ENCODE measurements at regions not wholly inside any gene's neighbourhood (a gene's known extent, or its start where the extent isn't known, plus 50 kb on each side); places are given as distances from the start of the nearest gene placed in this dataset.

GRCh38 chr12:127351481-127352010 lies 915.4 kb upstream of the TMEM132C start:
- ATAC-seq (no peak), DNase-seq (no peak)
- Histone ChIP-seq H3K27ac (no peak overlapping the region), H3K9me3 (no peaks in the 10 kb centered on the region), H3K27me3 (no peaks in the 10 kb centered on the region), H3K4me3 (no peak overlapping the region), H3K4me1 (no peaks in the 10 kb centered on the region), H3K36me3 (no peaks in the 10 kb centered on the region)
- intact Hi-C loops (cut with DNase I), result no loop called here
- no peak for TF ChIP-seq CTCF (IDR thresholded peaks at IDR 0.05)

DNA sequence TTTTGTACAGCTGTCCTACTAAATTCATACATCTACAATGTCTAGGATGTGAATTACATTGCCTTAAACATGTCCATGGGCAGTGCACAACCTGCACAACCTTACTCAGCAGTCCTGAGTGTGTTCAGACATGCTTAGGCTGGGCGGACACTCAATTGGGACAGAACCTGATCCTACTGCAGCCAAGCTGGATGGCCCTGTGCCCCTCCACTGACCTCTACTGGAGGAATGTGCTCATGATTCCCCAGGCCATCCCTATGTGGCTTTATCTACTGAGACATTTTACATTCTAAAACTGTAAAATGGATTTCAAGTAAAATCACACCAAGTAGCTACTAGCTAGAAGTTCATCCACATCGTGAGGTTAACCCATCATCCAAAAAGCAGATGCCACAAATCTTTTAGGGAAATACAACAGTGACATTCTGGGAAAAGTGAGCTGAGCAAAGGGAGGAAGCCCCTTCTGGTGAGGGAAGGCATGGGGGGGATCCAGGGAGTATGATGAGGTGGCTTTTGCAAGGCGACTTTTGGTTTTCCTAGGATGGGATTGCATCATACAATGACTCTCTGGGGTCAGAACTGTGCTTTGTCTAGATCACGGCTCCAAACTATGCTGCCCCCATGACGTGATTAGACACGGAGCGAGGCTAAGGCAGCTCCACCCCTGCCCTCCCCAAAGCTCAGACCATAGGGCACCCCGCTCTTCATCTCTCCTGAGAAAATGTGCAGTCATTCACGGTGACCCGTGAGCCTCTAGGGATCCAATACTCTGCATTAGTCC lies 911.7 kb upstream of the TMEM132C start:
- no peak for DNase-seq

GRCh38 chr12:127358888-127359287 lies 908.1 kb upstream of the TMEM132C start:
- Histone ChIP-seq H3K9me3 (no peaks in the 10 kb centered on the region), H3K4me1 (no peaks in the 10 kb centered on the region), H3K4me3 (no peak overlapping the region), H3K36me3 (no peaks in the 10 kb centered on the region), H3K27me3 (no peaks in the 10 kb centered on the region), H3K27ac (no peak overlapping the region)
- TF ChIP-seq CTCF (IDR thresholded peaks at IDR 0.05), result no peak
- ATAC-seq (no peak), DNase-seq (no peak)
- intact Hi-C loops (cut with DNase I), result no loop called here

More for the DNA sequence above, 911.7 kb upstream of the TMEM132C start:
- Histone ChIP-seq H3K36me3 (no peaks in the 10 kb centered on the region), H3K4me3 (no peak overlapping the region), H3K27me3 (no peaks in the 10 kb centered on the region), H3K27ac (no peak overlapping the region), H3K9me3 (no peaks in the 10 kb centered on the region), H3K4me1 (no peaks in the 10 kb centered on the region)
- peak; percentile 39 for ATAC-seq
- intact Hi-C loops (cut with DNase I), result no loop called here
- TF ChIP-seq CTCF (IDR thresholded peaks at IDR 0.05), result peak; percentile 10

- no peaks in the 10 kb centered on the region for H3K27me3 ChIP-seq
- no peak for TF ChIP-seq CTCF (IDR thresholded peaks at IDR 0.05)
- no peaks in the 10 kb centered on the region for H3K36me3 ChIP-seq
- intact Hi-C loops (cut with DNase I), result no loop called here
- ATAC-seq (no peak), DNase-seq (no peak)
- no peaks in the 10 kb centered on the region for H3K9me3 ChIP-seq
- no peaks in the 10 kb centered on the region for H3K4me1 ChIP-seq
- no peak overlapping the region for H3K4me3 ChIP-seq
- H3K27ac ChIP-seq, result no peak overlapping the region
Observed at GRCh38 chr12:127360580-127360979, 906.4 kb upstream of the TMEM132C start.

DNA sequence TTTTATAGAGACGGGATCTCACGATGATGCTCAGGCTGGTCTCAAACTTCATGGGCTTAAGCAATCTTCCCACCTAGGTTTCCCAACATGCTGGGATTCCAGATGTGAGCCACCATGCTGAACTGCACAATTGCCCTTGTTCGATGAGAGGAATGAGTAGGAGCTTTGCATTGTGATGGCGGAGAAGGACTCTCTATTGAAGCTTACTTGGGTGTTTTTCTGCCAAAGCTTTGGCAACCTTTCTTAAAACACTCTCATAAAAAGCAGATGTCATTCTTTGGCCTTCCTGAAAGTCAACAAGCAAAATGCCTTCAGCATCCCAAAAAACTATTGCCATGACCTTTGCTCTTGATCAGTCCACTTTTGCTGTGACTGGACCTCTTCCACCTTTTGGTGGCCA lies 904.8 kb upstream of the TMEM132C start:
- ATAC-seq (no peak), DNase-seq (no peak)
- TF ChIP-seq CTCF (IDR thresholded peaks at IDR 0.05), result no peak
- Histone ChIP-seq H3K4me1 (no peaks in the 10 kb centered on the region), H3K27me3 (no peaks in the 10 kb centered on the region), H3K36me3 (no peaks in the 10 kb centered on the region), H3K27ac (no peak overlapping the region), H3K9me3 (no peaks in the 10 kb centered on the region), H3K4me3 (no peak overlapping the region)
- intact Hi-C loops (cut with DNase I), result no loop called here

Measured in upper lobe of right lung (tissue), 1 donor.